T-helper 2 cell treated with Interferon-gamma antibody and Interleukin-4, amounts not matched to agents 5 μg/mL and 100 μg/mL, for 36 hours (primary cell): ENCODE measurements at regions not wholly inside any gene's neighbourhood (a gene's known extent, or its start where the extent isn't known, plus 50 kb on each side); places are given as distances from the start of the nearest gene placed in this dataset.
"Not testable (repeated sequence)": the region's sequence is repeated elsewhere in the genome, so short reads cannot be mapped to it uniquely, and the experiment has no call there.

ENCODE experiments used
- DNase-seq: peaks from one replicate; pipeline ENCODE4 v3.0.0; 2021; ENCODE audit warnings: low spot score
- H3K27ac Mint-ChIP-seq: one replicate; pipeline ENCODE4 v1.8.0; 2021; ENCODE audit warnings: mild to moderate bottlenecking, mixed read lengths
- H3K27me3 Mint-ChIP-seq: one replicate; pipeline ENCODE4 v1.8.0; 2021; ENCODE audit warnings: low read depth, mixed read lengths
- H3K36me3 Mint-ChIP-seq: one replicate; pipeline ENCODE4 v1.8.0; 2021; ENCODE audit warnings: low read depth, mixed read lengths
- H3K4me1 Mint-ChIP-seq: one replicate; pipeline ENCODE4 v1.8.0; 2021; ENCODE audit warnings: low read depth, mixed read lengths
- H3K4me3 Mint-ChIP-seq: one replicate; pipeline ENCODE4 v1.8.0; 2022; ENCODE audit warnings: mild to moderate bottlenecking, moderate library complexity, mixed read lengths
- H3K9me3 Mint-ChIP-seq: one replicate; pipeline ENCODE4 v1.8.0; 2021; ENCODE audit warnings: mixed read lengths

DNA sequence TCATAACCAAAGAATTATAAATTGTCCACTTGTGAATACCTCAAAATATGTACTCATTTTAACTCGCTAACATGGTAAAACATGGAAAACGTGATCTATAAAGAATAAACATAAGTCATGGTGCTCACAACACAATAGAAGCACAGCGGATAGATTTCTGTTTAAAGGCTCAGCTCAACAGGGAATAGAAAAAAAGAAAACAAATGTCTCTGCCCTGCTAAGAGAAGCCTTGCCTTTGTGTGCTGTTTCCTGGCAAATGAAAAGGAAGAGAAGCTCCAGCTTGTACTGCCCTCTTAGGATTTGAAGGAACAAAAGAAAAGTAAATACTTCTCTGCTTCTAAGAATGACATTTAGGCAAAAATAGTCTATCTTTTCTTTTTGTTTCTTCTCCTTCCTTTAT is 121.0 kb upstream of the KRR1 start:
- H3K36me3 Mint-ChIP-seq: no peaks in the 10 kb centered on the region
- H3K27ac Mint-ChIP-seq: no peak overlapping the region
- peaks cover 22% of the 10 kb centered on the region for H3K27me3 Mint-ChIP-seq
- DNase-seq: no peak
- peaks cover 18% of the 10 kb centered on the region for H3K4me1 Mint-ChIP-seq
- no peaks in the 10 kb centered on the region for H3K9me3 Mint-ChIP-seq
- no peak overlapping the region for H3K4me3 Mint-ChIP-seq

DNA sequence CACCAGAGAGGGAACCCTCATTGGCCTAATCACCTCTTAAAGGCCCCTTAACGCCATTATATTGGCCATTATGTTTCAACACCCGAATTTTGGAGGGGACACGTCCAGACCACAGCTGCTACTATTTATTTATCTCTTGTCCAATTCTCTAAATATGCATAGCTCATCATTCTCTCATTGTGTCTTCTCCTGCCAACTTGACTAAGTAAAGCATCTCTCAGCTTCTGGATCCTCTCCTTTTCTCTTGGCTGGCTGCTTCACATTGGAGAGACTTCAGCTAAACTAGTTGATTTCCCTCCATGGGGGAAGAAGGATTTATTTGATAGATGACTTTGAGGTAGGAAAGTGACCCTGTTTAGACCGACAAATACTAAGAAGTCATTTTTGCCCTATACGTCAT is 120.4 kb upstream of the KRR1 start:
- no peak overlapping the region for H3K4me3 Mint-ChIP-seq
- DNase-seq: no peak
- H3K27me3 Mint-ChIP-seq: peaks cover 26% of the 10 kb centered on the region
- no peaks in the 10 kb centered on the region for H3K36me3 Mint-ChIP-seq
- peaks cover 18% of the 10 kb centered on the region for H3K4me1 Mint-ChIP-seq
- no peaks in the 10 kb centered on the region for H3K9me3 Mint-ChIP-seq
- H3K27ac Mint-ChIP-seq: no peak overlapping the region

DNA sequence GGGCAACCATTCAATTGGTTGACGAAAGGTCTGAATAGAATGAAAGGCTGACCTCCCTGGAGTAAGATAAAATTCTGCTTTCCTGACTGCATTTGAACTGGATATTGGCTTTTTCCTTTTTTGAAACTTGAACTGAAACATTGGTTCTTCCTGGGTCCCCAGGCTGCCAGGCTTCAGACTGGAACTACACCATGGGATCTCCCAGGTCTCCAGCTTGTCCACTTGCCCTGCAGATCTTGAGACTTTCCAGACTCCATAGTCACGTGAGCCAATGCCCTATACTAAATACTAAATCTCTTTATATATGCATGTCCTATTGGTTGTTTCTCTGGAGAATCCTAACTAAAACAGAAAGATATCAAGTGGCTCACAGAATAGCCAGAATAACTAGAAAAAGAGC is 118.7 kb upstream of the KRR1 start:
- DNase-seq: no peak
- Mint-ChIP-seq H3K4me1 (peaks cover 2% of the 10 kb centered on the region), H3K27ac (no peak overlapping the region), H3K4me3 (no peak overlapping the region), H3K36me3 (no peaks in the 10 kb centered on the region), H3K27me3 (peaks cover 28% of the 10 kb centered on the region), H3K9me3 (no peaks in the 10 kb centered on the region)

DNA sequence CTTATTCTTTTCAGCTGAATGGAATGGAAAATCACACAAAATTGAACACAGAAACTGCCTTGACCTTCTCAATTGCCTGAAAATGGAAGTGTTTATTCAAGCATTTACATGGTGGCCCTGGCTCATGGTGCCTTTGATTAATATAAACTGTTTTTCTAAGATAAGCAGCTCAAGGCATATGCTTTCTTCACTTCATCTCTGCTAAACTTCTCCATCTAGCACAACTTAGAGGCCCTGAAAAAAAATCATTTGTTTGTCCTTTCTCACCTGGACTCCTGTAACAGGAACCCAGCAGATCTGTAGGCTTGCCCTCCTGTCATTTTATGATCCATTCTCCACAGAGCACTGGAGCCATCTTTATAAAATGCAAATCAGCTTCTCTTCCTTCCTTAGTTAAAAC is 117.5 kb upstream of the KRR1 start:
- Mint-ChIP-seq H3K27me3 (peaks cover 23% of the 10 kb centered on the region), H3K36me3 (no peaks in the 10 kb centered on the region), H3K27ac (no peak overlapping the region), H3K4me1 (no peaks in the 10 kb centered on the region), H3K9me3 (no peaks in the 10 kb centered on the region), H3K4me3 (no peak overlapping the region)
- no peak for DNase-seq

DNA sequence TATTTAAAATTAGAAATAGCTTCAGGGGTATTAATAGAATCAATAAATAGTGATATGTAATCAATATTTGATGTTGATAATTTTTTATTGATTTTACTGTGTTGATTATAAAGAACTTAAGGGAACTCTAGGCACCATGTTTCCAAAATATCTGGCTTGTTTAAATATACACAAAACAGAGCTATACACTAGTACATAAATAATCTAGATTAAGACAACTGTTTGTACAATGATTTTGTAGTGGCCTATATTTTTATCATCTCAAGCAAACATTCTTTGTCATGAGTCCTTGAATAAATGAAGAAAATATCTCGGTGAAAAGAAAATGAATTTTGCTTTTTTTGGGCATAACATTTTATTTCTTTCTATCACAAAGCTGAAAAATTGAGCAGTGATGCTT is 117.1 kb upstream of the KRR1 start:
- peaks cover 23% of the 10 kb centered on the region for H3K27me3 Mint-ChIP-seq
- no peak overlapping the region for H3K27ac Mint-ChIP-seq
- DNase-seq: no peak
- no peak overlapping the region for H3K4me3 Mint-ChIP-seq
- H3K36me3 Mint-ChIP-seq: no peaks in the 10 kb centered on the region
- peaks cover 2% of the 10 kb centered on the region for H3K4me1 Mint-ChIP-seq
- H3K9me3 Mint-ChIP-seq: no peaks in the 10 kb centered on the region

DNA sequence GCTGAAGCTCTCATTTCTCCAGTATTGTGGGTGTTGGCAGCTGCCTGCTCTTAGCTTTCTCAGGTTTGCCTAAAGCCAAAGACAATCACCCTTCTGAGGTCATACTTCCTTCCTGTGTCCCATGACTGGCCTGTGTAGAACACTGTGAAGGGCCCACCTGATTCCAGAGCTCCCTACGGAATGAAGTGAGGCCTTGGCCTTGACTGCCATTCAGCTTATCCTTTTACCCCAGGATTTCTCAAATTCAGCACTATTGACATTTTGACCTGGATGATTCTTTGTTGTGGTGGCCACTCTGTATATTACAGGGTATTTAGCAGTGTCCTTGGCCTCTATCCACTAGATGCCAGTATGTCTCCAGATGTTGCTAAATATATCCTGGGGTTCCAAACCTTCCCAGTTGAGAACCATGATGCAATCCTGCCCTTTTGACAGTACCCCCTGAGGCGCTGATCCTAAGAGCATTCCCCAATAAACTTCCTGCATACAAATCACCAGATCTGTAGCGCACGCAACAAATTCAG is 112.3 kb upstream of the KRR1 start:
- Mint-ChIP-seq H3K4me1 (peaks cover 11% of the 10 kb centered on the region), H3K27me3 (peaks cover 20% of the 10 kb centered on the region), H3K36me3 (no peaks in the 10 kb centered on the region), H3K27ac (no peak overlapping the region), H3K9me3 (peaks cover 4% of the 10 kb centered on the region), H3K4me3 (no peak overlapping the region)
- DNase-seq: no peak

DNA sequence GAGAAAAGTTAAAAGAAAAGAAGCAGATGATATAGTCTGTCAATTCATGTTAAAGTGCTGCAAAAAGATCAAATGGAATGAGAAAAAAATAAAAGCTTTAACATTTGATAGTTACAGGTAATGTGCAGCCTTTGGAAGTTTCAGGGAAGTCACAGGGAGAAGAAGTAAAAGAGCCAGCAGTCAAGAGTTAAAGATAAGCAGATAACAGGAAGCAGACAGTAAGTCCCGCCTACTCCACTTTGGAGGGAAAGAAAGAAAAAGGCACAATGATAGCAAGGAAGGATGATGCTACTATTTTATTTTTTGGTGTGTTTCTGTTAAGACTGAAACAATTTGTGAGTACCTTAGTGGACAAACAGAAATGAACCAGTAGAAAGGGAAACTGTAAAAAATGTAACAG is 111.1 kb upstream of the KRR1 start:
- H3K4me1 Mint-ChIP-seq: peaks cover 11% of the 10 kb centered on the region
- no peak overlapping the region for H3K27ac Mint-ChIP-seq
- peaks cover 4% of the 10 kb centered on the region for H3K9me3 Mint-ChIP-seq
- H3K36me3 Mint-ChIP-seq: no peaks in the 10 kb centered on the region
- no peak overlapping the region for H3K4me3 Mint-ChIP-seq
- H3K27me3 Mint-ChIP-seq: peaks cover 27% of the 10 kb centered on the region
- no peak for DNase-seq

DNA sequence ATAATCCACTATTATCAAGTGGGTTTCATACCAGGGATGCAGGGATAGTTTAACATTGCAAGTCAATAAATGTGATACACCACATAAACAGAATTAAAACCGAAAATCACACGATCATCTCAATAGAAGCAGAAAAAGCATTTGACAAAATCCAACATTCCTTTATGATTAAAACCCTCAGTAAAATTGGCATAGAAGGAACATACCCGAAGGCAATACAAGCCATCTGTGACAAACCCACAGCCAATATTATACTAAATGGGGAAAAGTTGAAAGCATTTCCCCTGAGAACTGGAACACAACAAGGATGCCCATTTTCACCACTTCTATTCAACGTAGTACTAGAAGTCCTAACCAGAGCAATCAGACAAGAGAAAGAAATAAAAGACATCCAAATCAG is 103.0 kb upstream of the KRR1 start:
- H3K27ac Mint-ChIP-seq, H3K9me3 Mint-ChIP-seq, H3K4me1 Mint-ChIP-seq, DNase-seq, H3K36me3 Mint-ChIP-seq, H3K4me3 Mint-ChIP-seq: not testable (repeated sequence)
- H3K27me3 Mint-ChIP-seq: peaks cover 50% of the 10 kb centered on the region

DNA sequence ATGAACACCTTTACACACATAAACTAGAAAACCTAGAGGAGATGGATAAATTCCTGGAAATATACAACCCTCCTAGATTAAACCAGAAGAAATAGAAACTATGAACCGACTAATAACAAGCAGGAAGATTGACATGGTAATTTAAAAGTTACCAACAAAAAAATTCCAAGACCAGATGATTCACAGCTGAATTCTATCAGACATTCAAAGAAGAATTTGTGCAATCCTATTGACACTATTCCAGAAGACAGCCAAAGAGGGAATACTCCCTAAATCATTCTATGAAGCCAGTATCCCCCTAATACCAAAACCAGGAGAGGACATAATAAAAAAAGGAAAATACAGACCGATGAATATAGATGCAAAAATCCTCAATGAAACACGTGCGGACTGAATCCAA is 102.6 kb upstream of the KRR1 start:
- H3K27ac Mint-ChIP-seq: no peak overlapping the region
- peaks cover 51% of the 10 kb centered on the region for H3K27me3 Mint-ChIP-seq

DNA sequence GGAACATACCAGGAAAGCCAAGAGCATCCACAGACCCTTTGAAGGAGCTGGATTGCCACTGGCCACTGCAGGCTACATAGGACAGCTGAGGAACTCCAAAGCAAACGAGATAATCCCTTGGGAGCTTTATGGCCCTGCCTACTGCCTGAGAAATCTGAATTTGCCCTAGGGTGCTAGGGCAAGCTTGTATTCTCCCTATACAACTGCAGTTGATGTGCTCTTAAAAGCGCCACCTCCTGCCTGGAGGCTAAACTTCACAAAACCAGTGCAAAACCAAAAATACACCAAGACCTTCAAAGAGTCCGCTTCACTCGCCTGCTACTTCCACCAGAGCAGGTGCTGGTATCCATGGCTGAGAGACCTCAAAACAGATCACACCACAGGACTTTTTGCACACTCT is 99.6 kb upstream of the KRR1 start:
- H3K36me3 Mint-ChIP-seq: no peaks in the 10 kb centered on the region
- H3K27me3 Mint-ChIP-seq: peaks cover 55% of the 10 kb centered on the region
- DNase-seq: no peak
- no peak overlapping the region for H3K27ac Mint-ChIP-seq
- no peaks in the 10 kb centered on the region for H3K4me1 Mint-ChIP-seq
- H3K4me3 Mint-ChIP-seq: no peak overlapping the region
- H3K9me3 Mint-ChIP-seq: no peaks in the 10 kb centered on the region

More for the DNA sequence above, 102.6 kb upstream of the KRR1 start:
- no peaks in the 10 kb centered on the region for H3K4me1 Mint-ChIP-seq
- no peaks in the 10 kb centered on the region for H3K9me3 Mint-ChIP-seq
- H3K36me3 Mint-ChIP-seq: no peaks in the 10 kb centered on the region
- no peak for DNase-seq
- H3K4me3 Mint-ChIP-seq: no peak overlapping the region

DNA sequence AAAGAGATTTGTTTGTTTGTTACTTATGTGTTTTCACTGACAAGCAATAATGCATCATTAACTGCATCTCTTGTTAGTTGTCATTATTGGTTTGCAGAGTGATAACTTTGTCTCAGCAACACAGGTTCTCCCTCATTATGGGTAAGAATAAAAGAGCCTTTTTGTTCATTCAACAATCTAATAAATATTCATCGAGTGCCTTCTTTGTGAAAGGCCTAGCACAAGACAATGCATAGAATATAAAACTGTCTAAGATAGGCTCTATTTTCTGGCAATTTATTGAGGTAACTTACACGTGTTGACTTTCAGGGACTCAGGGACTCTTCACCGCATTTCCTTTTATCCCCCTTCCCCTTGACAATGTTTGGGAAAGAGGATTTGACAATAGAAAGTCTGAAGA is 95.5 kb upstream of the KRR1 start:
- Mint-ChIP-seq H3K27ac (no peak overlapping the region), H3K27me3 (peaks cover 30% of the 10 kb centered on the region), H3K4me1 (no peaks in the 10 kb centered on the region), H3K36me3 (no peaks in the 10 kb centered on the region), H3K9me3 (no peaks in the 10 kb centered on the region), H3K4me3 (no peak overlapping the region)
- DNase-seq: no peak

DNA sequence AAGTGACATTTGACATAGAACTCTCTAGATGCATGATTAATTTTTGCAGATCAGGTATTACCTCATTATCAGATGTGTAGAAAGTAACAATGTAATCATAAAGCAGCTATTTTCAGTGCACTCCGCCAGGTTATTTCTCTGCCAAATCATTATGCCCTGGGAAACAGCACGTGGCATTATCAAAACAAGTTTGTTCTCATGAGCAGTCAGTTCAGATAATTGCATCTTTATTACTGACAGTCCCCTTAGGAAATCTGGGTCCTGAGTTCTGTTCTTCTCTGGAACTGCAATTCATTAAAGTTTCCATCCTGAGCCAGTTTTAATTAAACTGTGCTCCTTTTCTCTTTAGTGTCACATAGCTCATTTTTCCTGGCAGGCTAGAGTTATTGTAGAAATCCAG is 94.7 kb upstream of the KRR1 start:
- H3K4me3 Mint-ChIP-seq: no peak overlapping the region
- no peak for DNase-seq
- no peaks in the 10 kb centered on the region for H3K36me3 Mint-ChIP-seq
- H3K4me1 Mint-ChIP-seq: no peaks in the 10 kb centered on the region
- no peak overlapping the region for H3K27ac Mint-ChIP-seq
- H3K27me3 Mint-ChIP-seq: peaks cover 31% of the 10 kb centered on the region
- H3K9me3 Mint-ChIP-seq: no peaks in the 10 kb centered on the region

DNA sequence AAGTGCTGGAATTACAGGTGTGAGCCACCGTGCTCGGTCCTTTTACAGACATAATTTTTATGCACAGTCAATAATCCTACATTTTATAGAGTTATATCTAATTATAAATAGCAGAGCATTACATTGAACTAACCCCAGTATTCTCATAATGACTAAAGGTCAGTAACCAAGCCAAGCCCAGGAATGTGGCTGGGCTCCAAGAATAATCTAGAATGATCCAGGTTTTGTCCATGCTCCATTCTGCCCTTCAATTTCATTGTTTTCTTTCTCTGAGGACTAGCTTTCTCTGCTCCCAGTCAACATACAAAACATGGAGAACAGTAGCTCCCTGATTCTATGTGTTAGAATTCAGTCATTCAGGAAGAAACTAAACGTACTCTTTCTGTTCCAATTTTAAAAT is 92.1 kb upstream of the KRR1 start:
- Mint-ChIP-seq H3K4me3 (no peak overlapping the region), H3K27ac (no peak overlapping the region), H3K27me3 (peaks cover 25% of the 10 kb centered on the region), H3K36me3 (no peaks in the 10 kb centered on the region), H3K9me3 (no peaks in the 10 kb centered on the region), H3K4me1 (no peaks in the 10 kb centered on the region)
- DNase-seq: no peak

DNA sequence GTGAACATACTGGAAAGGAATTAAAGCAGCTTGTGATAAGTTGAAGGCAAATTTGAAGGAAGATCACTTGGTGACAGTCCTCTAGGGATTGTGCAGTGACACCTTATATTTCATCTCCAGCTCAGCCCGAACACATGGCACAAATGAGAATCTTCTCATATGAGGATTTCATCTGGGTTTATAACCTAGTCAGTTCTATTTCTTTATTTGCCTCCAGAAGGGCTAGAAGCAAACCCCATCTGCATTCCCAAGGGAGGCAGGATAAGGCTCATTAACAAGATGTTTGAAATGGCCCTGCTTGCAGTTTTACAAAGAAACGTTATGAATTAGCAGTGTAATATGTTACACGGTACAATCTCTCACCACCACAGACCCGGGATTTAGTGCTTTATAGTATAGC is 90.7 kb upstream of the KRR1 start:
- Mint-ChIP-seq H3K4me3 (no peak overlapping the region), H3K27ac (no peak overlapping the region), H3K9me3 (no peaks in the 10 kb centered on the region), H3K4me1 (no peaks in the 10 kb centered on the region), H3K36me3 (no peaks in the 10 kb centered on the region), H3K27me3 (peaks cover 23% of the 10 kb centered on the region)
- no peak for DNase-seq

DNA sequence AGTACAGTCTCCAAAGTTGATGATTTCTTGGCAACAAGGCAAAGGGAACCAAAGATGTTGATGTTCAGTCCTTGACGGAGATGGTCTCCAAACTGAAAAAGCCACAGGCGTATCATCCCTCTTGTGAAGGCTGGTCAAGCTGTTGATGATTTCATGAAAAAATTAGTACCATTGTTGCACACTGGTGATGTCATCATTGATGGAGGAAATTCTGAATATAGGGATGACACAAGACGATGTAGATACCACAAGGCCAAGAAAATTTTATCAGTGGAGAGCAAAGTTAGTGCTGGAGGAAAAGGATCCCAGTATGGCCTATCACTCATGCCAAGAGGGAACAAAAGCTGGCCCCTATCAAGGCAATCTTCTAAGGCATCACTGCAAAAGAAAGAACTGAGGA is 88.7 kb upstream of the KRR1 start:
- Mint-ChIP-seq H3K36me3 (no peaks in the 10 kb centered on the region), H3K4me1 (no peaks in the 10 kb centered on the region), H3K9me3 (no peaks in the 10 kb centered on the region), H3K4me3 (no peak overlapping the region), H3K27ac (no peak overlapping the region), H3K27me3 (peaks cover 22% of the 10 kb centered on the region)
- no peak for DNase-seq
